Left renal cortex interstitium (tissue), 4 donors: ENCODE measurements at regions not wholly inside any gene's neighbourhood (a gene's known extent, or its start where the extent isn't known, plus 50 kb on each side); places are given as distances from the start of the nearest gene placed in this dataset.
"Not testable (repeated sequence)": the region's sequence is repeated elsewhere in the genome, so short reads cannot be mapped to it uniquely, and the experiment has no call there.

Experiments used
- DNase-seq, 4 donors: peaks; one replicate each; pipeline ENCODE4 v3.0.0-alpha.2; 2013; ENCODE audit warnings: low read depth in 4 of 4, low spot score in 2 of 4, missing footprints in 1 of 4

GRCh38 chr6:4471515-4471914, 304.7 kb upstream of the CDYL start:
- DNase-seq: not testable (repeated sequence)

DNA sequence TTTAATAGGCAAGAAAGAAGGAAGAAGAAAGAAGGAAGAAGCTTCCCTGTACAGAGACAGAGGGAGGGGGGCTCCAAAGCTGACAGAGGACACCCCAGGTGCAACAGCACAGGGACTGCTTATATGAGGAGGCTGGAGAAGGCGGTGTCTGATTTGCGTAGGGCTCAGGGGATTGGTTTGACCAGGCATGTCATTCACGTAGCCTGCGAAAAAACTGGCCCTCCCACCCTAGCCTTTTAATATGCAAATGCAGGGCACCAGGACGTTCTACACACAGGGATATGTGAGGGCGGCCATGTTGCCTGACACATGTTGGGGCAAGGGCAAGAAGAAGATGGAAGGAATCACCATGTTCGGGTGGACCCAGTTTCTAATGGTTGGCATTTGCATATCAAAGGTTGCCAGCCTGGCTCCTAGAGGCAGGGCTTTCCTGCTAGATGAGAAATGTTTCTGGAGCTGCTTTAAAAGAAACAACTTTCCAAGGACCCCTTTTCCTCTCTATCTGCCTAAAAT, 305.4 kb upstream of the CDYL start:
- no peak for DNase-seq

DNA sequence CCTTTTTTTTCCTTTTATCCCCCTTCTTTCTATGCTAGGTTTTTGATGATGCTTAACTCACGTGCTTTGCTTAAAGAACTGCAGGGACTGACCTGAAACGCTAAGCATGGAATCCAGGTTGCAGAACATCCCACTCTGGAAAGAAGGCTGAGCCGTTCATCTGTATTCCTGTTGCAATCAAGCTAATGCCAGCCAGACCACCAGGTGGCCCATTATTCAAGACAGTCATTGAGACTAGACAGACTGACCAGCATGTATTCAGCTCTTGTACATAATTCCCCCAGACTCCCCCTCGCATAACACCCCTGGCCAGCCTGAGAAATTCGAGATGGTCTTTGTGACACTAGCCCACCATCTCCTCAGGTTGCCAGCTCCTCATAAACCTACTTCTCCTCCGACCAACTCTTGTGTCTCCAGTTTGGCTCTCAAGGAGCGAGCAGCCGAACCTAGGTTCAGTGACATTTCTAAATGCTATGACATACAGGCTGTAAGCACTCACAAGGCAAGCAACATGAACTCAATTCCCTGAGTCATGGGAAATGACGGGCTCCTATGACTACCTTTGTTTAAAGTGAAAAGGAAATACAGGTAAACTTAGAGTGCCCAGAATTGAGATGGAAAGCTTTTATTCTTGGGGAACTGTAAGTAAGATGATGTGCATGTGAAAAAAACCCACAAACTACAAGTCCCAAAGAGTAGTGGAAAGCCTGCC, 309.3 kb upstream of the CDYL start:
- no peak for DNase-seq

DNA sequence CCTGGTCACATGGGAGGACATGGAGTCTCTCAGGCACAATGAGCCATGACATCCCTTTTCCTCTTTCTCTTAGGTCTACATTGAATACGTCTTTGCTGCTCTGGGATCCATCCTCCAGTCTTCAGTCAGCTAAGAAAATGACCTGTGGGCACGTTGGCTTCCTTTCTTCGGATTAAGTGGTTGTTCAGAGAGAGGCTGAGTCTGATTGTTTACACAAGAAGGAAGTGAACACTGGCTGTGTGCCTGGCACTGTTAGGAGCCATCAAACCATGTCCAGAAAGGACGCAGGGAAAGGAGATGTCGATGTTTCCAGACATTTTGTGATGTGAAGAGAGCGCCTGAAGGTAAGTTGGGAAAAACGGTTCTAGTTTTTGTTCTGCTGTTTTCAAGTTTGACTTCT, 309.9 kb upstream of the CDYL start:
- DNase-seq: no peak

DNA sequence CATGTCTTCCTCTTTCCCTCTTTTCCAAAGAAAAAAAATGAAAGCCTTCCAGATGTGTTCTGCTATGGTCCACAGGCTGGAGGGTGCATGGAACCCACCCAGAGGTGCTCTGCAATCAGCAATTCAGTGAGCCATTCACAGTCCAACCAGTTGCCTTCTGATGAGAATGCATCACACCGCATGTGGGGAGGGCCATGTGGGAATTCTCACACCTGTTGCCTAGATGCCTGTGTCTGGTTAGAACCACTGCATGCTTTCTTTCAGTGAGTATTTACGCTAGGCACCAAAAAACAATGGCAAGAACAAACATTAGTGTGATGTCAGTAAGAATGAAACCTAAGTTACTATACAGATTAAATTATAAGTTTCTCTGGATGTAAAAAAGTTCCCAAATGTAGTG, 311.6 kb upstream of the CDYL start:
- DNase-seq: no peak

GRCh38 chr6:4463236-4463635, 313.0 kb upstream of the CDYL start:
- no peak for DNase-seq

DNA sequence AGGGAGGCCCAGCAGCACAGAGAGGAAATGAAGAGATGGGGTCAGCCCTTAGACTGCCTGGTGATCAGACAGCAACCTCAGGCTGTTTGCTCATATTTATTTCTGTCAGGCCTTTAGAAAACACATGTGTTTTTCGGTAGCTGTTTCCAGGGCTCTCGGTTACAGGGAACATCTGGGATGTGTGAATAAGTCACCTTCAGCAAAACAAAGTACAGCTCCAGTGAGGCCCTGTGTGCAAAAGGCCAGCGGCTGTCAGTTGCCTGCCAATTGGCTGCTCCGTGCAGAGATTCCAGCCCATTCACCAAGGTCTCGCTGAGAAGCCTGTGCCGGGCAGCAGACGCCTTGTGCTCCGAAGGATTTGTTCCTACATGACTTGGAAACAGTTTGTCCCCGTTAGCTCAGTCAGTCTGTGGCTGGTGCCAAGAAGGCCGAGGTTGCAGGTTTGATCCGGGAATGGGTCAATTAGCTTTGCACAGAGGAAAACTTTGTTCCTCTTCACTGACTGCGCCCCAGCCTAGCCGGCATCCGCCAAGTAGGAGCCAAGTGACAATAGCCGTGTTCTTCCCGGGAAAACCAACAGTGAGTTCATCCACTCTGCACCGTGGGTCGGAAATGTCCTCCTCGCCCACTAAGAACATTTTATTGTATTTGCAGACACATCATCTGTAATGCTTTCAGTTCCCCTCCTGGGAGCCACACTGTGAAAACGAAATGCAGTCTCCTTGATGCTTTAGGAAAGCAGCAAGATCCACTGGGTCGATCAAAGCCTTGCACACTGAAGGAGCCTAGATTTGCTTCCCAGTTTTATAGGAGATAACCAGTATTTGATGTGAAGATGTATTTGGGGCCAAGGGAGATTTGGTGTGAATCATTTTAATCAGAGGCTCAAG, 315.4 kb upstream of the CDYL start:
- no peak for DNase-seq

- DNase-seq: no peak
These were observed 316.2 kb upstream of the CDYL start for GRCh38 chr6:4459996-4460395.

DNA sequence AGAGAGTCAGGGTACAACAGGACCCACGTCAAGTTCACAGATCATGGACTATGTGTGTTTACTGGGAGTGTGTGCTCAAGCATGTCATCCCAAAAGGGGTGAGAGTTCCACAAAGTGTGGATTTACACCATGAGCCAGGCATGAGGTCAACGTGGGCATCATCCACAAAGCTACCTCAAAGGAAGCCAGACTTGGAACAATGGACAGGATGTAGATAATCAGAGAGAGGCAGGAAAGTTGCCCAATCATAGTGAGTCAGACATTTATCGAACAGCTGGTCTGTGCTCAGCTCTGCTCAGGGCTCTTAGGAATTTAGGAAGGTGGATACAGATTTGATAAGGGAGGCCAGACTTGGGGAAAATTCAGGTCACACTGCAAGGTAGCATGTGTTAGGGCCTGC, 317.2 kb upstream of the CDYL start:
- DNase-seq: no peak

DNA sequence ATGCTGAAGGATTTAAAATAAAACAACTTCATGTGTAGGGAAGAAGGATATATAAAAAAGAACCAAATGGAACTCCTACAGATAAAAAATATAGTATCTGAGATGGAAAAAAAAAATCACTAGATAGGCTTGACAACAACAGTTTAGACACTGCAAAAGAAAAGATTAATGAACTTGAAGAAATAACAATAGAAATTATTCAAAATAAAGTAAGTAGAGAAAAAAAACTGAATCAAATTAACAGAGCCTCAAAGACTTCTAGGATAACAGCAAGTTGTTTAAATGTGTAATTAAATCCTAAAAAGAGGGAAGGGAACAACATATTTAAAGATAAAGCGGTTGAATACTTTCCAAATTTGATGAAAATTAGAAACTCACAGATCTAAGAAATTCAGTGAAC, 316.3 kb upstream of the ECI2 start:
- DNase-seq: no peak

- no peak for DNase-seq
These were observed 315.7 kb upstream of the ECI2 start for GRCh38 chr6:4451081-4451480.

GRCh38 chr6:4450237-4450636, 314.9 kb upstream of the ECI2 start:
- DNase-seq: no peak

GRCh38 chr6:4449409-4449808, 314.0 kb upstream of the ECI2 start:
- DNase-seq: no peak

- no peak for DNase-seq
These were observed 313.5 kb upstream of the ECI2 start for GRCh38 chr6:4448841-4449240.

- no peak for DNase-seq
These were observed 312.4 kb upstream of the ECI2 start for GRCh38 chr6:4447639-4448330.

- DNase-seq: no peak
These were observed 311.6 kb upstream of the ECI2 start for GRCh38 chr6:4446982-4447381.

GRCh38 chr6:4441981-4442434, 306.6 kb upstream of the ECI2 start:
- no peak for DNase-seq

GRCh38 chr6:4439159-4439558, 303.8 kb upstream of the ECI2 start:
- no peak for DNase-seq

GRCh38 chr6:4437342-4437741, 302.0 kb upstream of the ECI2 start:
- DNase-seq: no peak

DNA sequence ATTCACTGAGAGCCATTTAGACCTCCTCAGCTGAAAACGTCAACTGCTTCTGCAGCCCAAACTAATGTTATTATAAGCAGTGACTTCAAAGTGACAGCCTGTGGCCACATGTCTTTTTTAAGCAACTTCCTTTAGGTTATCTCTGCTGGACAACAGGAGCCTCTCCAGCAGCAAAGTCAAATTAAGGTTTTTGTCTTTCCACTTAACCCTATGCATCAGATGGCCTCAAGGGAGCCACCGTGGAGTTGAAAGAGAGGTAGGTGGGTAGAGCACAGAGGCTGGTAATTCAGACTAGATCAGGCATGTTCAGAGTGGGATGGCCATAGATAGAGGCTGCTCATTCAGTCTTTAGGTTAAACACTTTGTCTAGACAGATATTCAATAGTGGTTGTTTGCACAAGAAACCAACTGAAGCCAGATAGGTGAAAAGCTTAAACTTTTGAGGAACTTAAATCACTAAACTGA, 300.6 kb upstream of the ECI2 start:
- no peak for DNase-seq

- DNase-seq: no peak
These were observed 299.3 kb upstream of the ECI2 start for GRCh38 chr6:4434655-4435054.
